ENCODE measurements at regions not wholly inside any gene's neighbourhood (a gene's known extent, or its start where the extent isn't known, plus 50 kb on each side); places are given as distances from the start of the nearest gene placed in this dataset.
A peak's percentile ranks its signal among the peaks of the same experiment; 100 is the strongest.

DNA sequence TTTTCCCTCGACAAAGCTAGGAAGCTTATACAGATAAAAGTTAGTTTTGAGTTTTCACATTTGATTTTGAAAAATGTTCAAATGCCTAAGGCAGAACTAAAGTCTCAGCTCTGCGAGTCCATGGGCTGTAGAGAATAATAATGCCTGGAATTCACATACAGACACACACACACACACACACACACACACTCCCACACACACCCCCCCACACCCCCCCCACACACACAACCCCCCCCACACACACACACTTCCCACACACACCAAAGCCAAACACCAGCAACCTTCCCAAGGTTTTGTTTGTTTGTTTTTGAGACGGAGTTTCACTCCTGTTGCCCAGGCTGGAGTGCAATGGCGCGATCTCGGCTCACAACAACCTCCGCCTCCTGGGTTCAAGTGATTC, 62.8 kb upstream of the EIF5 start:
- TF ChIP-seq, protein P1, sequence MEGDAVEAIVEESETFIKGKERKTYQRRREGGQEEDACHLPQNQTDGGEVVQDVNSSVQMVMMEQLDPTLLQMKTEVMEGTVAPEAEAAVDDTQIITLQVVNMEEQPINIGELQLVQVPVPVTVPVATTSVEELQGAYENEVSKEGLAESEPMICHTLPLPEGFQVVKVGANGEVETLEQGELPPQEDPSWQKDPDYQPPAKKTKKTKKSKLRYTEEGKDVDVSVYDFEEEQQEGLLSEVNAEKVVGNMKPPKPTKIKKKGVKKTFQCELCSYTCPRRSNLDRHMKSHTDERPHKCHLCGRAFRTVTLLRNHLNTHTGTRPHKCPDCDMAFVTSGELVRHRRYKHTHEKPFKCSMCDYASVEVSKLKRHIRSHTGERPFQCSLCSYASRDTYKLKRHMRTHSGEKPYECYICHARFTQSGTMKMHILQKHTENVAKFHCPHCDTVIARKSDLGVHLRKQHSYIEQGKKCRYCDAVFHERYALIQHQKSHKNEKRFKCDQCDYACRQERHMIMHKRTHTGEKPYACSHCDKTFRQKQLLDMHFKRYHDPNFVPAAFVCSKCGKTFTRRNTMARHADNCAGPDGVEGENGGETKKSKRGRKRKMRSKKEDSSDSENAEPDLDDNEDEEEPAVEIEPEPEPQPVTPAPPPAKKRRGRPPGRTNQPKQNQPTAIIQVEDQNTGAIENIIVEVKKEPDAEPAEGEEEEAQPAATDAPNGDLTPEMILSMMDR (IDR thresholded peaks at IDR 0.05): no peak
- no peak for TF ChIP-seq POLR2A (IDR thresholded peaks at IDR 0.05)
- Histone ChIP-seq H3K36me3 (no peaks in the 10 kb centered on the region), H3K4me1 (peaks cover 3 to 16% (median 12%) of the 10 kb centered on the region in 12 donors), H3K4me3 (no peak overlapping the region), H3K27me3 (peaks cover 20 to 50% (median 35%) of the 10 kb centered on the region in 9 donors), H3K9me3 (peaks cover 0 to 3% (median 0%) of the 10 kb centered on the region in 12 donors), H3K27ac (no peak overlapping the region)
- ATAC-seq (no peak), DNase-seq (no peak)
- 95 to 97% (median 96%) methylated on average over 7 of the region's 7 CpGs for WGBS, 4 donors
- intact Hi-C loops (cut with DNase I): no loop called here

- H3K27ac ChIP-seq: no peak overlapping the region
- peaks cover 29 to 66% (median 51%) of the 10 kb centered on the region in 9 donors for H3K27me3 ChIP-seq
- peaks cover 3 to 16% (median 12%) of the 10 kb centered on the region in 12 donors for H3K4me1 ChIP-seq
- H3K36me3 ChIP-seq: no peaks in the 10 kb centered on the region
- 4 to 12% (median 5%) methylated on average over 31 to 63 of the region's 63 CpGs for WGBS, 4 donors
- peaks cover 0 to 3% (median 0%) of the 10 kb centered on the region in 12 donors for H3K9me3 ChIP-seq
- DNase-seq (no peak), ATAC-seq (peak in 2 of 4 donors; percentile 24 to 28)
- TF ChIP-seq, protein P1 (IDR thresholded peaks at IDR 0.05): no peak
- TF ChIP-seq POLR2A (IDR thresholded peaks at IDR 0.05): no peak
- intact Hi-C loops (cut with DNase I): no loop called here
- peak overlapping the region in 11 of 12 donors; percentile 14 to 55 (median 42) for H3K4me3 ChIP-seq
Measured at GRCh38 chr14:103273145-103273744, 60.8 kb upstream of the EIF5 start.

DNA sequence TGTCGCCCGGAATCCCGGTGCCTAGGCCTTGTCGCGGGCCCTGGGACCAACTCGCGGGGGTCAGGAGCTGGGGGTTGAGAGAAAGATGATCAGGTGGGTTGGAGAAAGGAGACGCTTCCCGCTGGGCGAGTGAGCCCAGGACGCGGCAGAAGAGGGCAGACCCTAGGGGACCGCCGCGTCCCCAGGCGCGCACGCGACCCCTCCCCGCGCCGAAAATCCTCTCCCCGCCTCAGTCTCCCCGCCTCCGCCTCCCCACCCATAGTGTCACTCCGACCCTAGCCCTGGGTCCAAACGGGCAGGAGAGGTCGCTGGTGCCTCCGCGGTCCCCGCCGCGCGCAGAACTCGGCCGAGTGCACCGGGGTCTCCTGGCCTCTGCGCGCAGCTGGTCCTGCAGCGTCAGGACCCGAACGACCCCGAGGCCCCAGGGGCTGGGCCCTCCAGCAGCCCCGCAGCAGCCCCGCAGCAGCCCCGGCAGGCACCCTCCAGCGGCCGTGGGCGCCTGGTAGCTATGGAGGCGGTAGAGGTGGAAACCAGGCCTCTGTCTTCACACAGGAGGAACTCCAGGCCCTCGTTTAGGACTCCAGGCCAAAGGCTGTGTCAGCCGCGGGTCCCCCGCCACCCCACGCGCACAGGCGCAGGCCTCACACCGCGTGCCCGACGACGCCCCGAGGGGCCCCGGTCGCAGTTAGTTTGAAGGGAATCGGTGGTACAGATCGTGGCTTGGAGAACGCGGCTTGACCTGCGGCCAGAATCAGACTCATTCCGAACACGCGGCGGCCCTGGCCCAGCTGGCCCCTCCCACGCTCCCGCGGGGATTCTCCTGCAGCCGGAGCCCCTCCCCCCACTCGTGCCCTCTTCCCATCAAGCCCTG, 60.1 kb upstream of the EIF5 start:
- Histone ChIP-seq H3K27ac (no peak overlapping the region), H3K4me1 (peaks cover 3 to 23% (median 14%) of the 10 kb centered on the region in 12 donors), H3K9me3 (peaks cover 0 to 3% (median 0%) of the 10 kb centered on the region in 12 donors), H3K36me3 (no peaks in the 10 kb centered on the region), H3K27me3 (peaks cover 36 to 73% (median 57%) of the 10 kb centered on the region in 9 donors), H3K4me3 (peak overlapping the region in 11 of 12 donors; percentile 14 to 55 (median 42))
- no peak for DNase-seq
- ATAC-seq: peak in 2 of 4 donors; percentile 24
- 6 to 17% (median 12%) methylated on average over 20 to 79 of the region's 79 CpGs for WGBS, 4 donors
- TF ChIP-seq POLR2A (IDR thresholded peaks at IDR 0.05): no peak
- TF ChIP-seq, protein P1 (IDR thresholded peaks at IDR 0.05): no peak
- intact Hi-C loops (cut with DNase I): no loop called here

DNA sequence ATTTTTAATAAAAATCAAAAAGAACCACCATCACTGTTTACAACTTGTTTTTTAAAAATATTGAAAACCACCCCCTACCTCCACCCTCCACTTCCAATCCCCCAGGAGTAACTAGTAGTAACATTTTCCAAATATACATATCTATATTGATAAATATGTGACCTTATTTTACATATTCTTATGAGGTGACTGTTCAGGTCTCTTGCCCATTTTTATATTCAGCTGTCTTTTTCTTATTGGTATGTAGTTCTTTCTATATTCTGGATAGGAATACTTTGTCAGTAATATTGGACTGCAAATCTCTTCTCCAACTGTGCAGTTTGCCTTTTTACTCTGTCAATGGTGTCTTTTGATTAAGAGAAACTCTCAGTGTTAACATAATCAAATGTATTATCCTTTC, 59.0 kb upstream of the EIF5 start:
- no peaks in the 10 kb centered on the region for H3K36me3 ChIP-seq
- TF ChIP-seq, protein P1 (IDR thresholded peaks at IDR 0.05): no peak
- no peak for TF ChIP-seq POLR2A (IDR thresholded peaks at IDR 0.05)
- no peak for DNase-seq
- intact Hi-C loops (cut with DNase I): no loop called here
- H3K9me3 ChIP-seq: peaks cover 0 to 3% (median 0%) of the 10 kb centered on the region in 12 donors
- no peak overlapping the region for H3K4me3 ChIP-seq
- no peak overlapping the region for H3K27ac ChIP-seq
- peaks cover 3 to 29% (median 14%) of the 10 kb centered on the region in 12 donors for H3K4me1 ChIP-seq
- peaks cover 44 to 84% (median 64%) of the 10 kb centered on the region in 9 donors for H3K27me3 ChIP-seq
- no peak for ATAC-seq
